ENCODE measurements at regions not wholly inside any gene's neighbourhood (a gene's known extent, or its start where the extent isn't known, plus 50 kb on each side); places are given as distances from the start of the nearest gene placed in this dataset.

DNA sequence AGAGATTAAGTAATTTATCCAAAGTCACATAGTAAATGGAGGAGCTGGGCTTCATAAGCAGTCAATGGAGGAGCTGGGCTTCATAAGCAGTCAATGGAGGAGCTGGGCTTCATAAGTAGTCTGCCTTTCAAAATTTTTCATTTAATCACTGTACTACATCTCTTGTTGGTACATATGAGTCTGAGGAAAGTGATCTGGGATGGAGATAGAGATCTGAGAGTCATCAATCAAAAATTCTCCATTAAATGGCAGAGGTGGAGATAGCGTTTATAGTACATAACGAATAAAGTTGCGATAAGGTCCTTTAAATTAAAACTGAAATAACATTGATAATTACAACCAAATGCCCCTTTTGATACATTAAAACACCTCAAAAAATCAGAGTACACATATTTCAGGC lies 189.3 kb downstream of the KLF5 start:
- no peak for DNase-seq
- no peak overlapping the region for H2AFZ ChIP-seq (replicated peaks; ENCODE audit: low read length, poor library complexity)
- WGBS, 2 experiments (ENCODE audit: extremely low coverage in 2 of 2, insufficient read length in 1 of 2) = no CpG with 5 or more reads among the region's 3 CpGs
- no peaks in the 10 kb centered on the region for H3K9me1 ChIP-seq (ENCODE audit: insufficient read depth, low read length)
- POLR2A ChIA-PET (ENCODE audit: unreplicated experiment) = no interaction called here
- no peaks in the 10 kb centered on the region for H3K36me3 ChIP-seq (ENCODE audit: control insufficient read depth, insufficient read depth, low read length)
- no peak overlapping the region for H4K5ac ChIP-seq (ENCODE audit: low read depth, low read length)
- dilution Hi-C loops (cut with HindIII; ENCODE audit: low sequenced_read_pairs, unreplicated experiment) (no loop called here), in situ Hi-C loops (cut with MboI; ENCODE audit: low sequenced_read_pairs) (no loop called here), intact Hi-C loops (cut with micrococcal nuclease) (no loop called here)
- TF ChIP-seq SMC3 (IDR thresholded peaks at IDR 0.05; ENCODE audit: low read depth, low read length) = no peak
- TF ChIP-seq, protein P1, sequence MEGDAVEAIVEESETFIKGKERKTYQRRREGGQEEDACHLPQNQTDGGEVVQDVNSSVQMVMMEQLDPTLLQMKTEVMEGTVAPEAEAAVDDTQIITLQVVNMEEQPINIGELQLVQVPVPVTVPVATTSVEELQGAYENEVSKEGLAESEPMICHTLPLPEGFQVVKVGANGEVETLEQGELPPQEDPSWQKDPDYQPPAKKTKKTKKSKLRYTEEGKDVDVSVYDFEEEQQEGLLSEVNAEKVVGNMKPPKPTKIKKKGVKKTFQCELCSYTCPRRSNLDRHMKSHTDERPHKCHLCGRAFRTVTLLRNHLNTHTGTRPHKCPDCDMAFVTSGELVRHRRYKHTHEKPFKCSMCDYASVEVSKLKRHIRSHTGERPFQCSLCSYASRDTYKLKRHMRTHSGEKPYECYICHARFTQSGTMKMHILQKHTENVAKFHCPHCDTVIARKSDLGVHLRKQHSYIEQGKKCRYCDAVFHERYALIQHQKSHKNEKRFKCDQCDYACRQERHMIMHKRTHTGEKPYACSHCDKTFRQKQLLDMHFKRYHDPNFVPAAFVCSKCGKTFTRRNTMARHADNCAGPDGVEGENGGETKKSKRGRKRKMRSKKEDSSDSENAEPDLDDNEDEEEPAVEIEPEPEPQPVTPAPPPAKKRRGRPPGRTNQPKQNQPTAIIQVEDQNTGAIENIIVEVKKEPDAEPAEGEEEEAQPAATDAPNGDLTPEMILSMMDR (conservative IDR thresholded peaks at IDR 0.05; ENCODE audit: low read depth, low read length) = no peak
- TF ChIP-seq BHLHE40 (IDR thresholded peaks at IDR 0.05; ENCODE audit: low read depth, low read length) = no peak
- TF ChIP-seq MAFK (IDR thresholded peaks at IDR 0.05; ENCODE audit: low read depth, low read length) = no peak
- H2BK5ac ChIP-seq (ENCODE audit: low read depth, low read length, poor library complexity, severe bottlenecking) = no peak overlapping the region
- no peak overlapping the region for H2AK5ac ChIP-seq (ENCODE audit: low read depth, low read length)
- H3K14ac ChIP-seq (replicated peaks; ENCODE audit: low read depth, low read length) = no peak overlapping the region
- H3K4me1 ChIP-seq (ENCODE audit: control insufficient read depth, insufficient read depth, low read length) = peaks cover 2% of the 10 kb centered on the region; the same call in 1 of the 2 replicates
- H3K4ac ChIP-seq (ENCODE audit: low read depth, low read length) = no peak overlapping the region
- no peak overlapping the region for H2BK15ac ChIP-seq (ENCODE audit: low read depth, low read length)
- H2BK120ac ChIP-seq (ENCODE audit: low read depth, low read length) = no peak overlapping the region
- H3K27me3 ChIP-seq (ENCODE audit: control insufficient read depth, insufficient read depth, low read length) = no peaks in the 10 kb centered on the region
- no peak overlapping the region for H3K56ac ChIP-seq (ENCODE audit: extremely low read depth, insufficient read depth, low read length)
- H3K9me3 ChIP-seq (ENCODE audit: control insufficient read depth, insufficient read depth, low read length) = no peaks in the 10 kb centered on the region
- no peak overlapping the region for H2BK20ac ChIP-seq (ENCODE audit: low read depth, low read length)
- CTCF ChIA-PET = interaction anchor here (0.6 to 0.8 kb wide), 2 partner anchors 10 to 91 kb away, joined by 3 to 4 read pairs; no protein-coding TSS in a partner anchor
- H3K27ac ChIP-seq (ENCODE audit: insufficient read depth, low read length) = no peak overlapping the region
- no peak overlapping the region for H4K91ac ChIP-seq (ENCODE audit: insufficient read depth, low read depth, low read length)
- H3K4me2 ChIP-seq (ENCODE audit: low read depth, low read length) = no peak overlapping the region
- no peak overlapping the region for H3K18ac ChIP-seq (ENCODE audit: low read depth, low read length)
- H3K79me1 ChIP-seq (ENCODE audit: low read depth in 1 of 2, low read length in 2 of 2) = no peaks in the 10 kb centered on the region
- no TSS peak for BruUV-seq (replicated peaks)
- no peak overlapping the region for H2AK9ac ChIP-seq (replicated peaks; ENCODE audit: low read depth, low read length, poor library complexity)
- no peak overlapping the region for H3K4me3 ChIP-seq (ENCODE audit: insufficient read depth, low read depth, low read length)
- no peaks in the 10 kb centered on the region for H4K20me1 ChIP-seq (ENCODE audit: insufficient read depth, low read length)
- ATAC-seq (ENCODE audit: low read depth) = no peak
- no peak overlapping the region for H3K23ac ChIP-seq (ENCODE audit: low read depth, low read length)
- no peak overlapping the region for H3K9ac ChIP-seq (ENCODE audit: low read depth, low read length)
- H4K8ac ChIP-seq (ENCODE audit: low read depth in 2 of 2, low read length in 2 of 2) = no peak overlapping the region
